IPS-18a (cell line): ENCODE measurements at regions not wholly inside any gene's neighbourhood (a gene's known extent, or its start where the extent isn't known, plus 50 kb on each side); places are given as distances from the start of the nearest gene placed in this dataset.

Experiments
- H3K27ac ChIP-seq: one replicate; pipeline ENCODE4 v1.5.1; 2013; ENCODE audit warnings: low read length
- H3K27me3 ChIP-seq: one replicate; pipeline ENCODE4 v1.6.1; 2013; ENCODE audit warnings: mild to moderate bottlenecking, low read length; ENCODE audit not compliant: control insufficient read depth, insufficient read depth
- H3K36me3 ChIP-seq: one replicate; pipeline ENCODE4 v1.6.1; 2013; ENCODE audit warnings: low read depth, low read length; ENCODE audit not compliant: control insufficient read depth
- H3K4me1 ChIP-seq: one replicate; pipeline ENCODE4 v1.6.1; 2013; ENCODE audit warnings: low read depth, low read length; ENCODE audit not compliant: control insufficient read depth
- H3K4me3 ChIP-seq: one replicate; pipeline ENCODE4 v1.5.1; 2013; ENCODE audit warnings: low read length
- H3K9ac ChIP-seq: one replicate; pipeline ENCODE4 v1.6.1; 2013; ENCODE audit warnings: mild to moderate bottlenecking, low read length, moderate library complexity
- H3K9me3 ChIP-seq: one replicate; pipeline ENCODE4 v1.6.1; 2013; ENCODE audit warnings: low read depth, low read length; ENCODE audit not compliant: control insufficient read depth

DNA sequence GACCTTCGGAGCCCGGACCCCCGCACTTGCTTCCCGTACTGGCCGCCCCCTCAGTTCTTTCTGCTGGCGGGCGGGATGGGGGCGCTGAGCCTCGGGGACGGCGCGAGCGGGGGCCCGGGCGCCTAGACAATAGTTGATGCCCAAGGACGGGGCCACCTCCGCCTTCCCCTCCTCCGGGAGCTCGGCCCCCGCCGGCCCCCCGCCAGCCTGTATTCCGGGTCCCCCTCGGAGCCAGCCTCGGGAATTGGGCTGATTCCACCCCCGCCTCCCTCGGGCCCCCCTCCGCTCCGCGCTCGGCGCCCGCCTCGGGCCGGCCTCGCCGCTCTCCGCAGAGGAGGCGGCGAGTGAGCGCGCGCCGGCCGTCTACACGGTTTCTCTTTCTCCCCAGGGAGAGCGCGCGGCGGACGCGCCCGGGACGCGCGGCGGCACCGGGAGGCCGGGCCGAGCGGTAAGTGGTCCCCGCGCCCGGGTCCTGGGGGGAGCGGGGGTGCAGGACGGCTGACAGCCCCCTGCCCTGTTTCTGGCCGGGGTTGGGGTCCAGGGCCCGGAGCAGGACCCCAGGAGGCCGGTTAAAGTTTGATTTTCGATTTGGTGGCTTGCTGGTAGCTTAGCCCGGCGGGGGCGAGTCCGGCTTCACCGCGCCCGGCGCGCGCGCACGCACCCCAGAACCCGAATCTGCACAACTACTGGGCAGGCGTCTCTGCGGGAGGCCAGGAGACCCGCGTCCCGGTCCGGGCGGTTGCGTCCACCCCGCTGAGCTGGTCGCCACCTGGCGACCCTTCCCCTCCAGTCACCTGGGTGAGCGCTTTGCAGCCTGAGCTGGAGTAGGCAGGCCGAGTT, 413.7 kb downstream of the PCNX1 start:
- H3K27me3 ChIP-seq: no peaks in the 10 kb centered on the region
- peak overlapping the region; percentile 89 for H3K9ac ChIP-seq
- peak overlapping the region; percentile 94 for H3K4me3 ChIP-seq
- no peaks in the 10 kb centered on the region for H3K9me3 ChIP-seq
- H3K36me3 ChIP-seq: no peaks in the 10 kb centered on the region
- peaks cover 31% of the 10 kb centered on the region for H3K4me1 ChIP-seq
- peak overlapping the region; percentile 72 for H3K27ac ChIP-seq

DNA sequence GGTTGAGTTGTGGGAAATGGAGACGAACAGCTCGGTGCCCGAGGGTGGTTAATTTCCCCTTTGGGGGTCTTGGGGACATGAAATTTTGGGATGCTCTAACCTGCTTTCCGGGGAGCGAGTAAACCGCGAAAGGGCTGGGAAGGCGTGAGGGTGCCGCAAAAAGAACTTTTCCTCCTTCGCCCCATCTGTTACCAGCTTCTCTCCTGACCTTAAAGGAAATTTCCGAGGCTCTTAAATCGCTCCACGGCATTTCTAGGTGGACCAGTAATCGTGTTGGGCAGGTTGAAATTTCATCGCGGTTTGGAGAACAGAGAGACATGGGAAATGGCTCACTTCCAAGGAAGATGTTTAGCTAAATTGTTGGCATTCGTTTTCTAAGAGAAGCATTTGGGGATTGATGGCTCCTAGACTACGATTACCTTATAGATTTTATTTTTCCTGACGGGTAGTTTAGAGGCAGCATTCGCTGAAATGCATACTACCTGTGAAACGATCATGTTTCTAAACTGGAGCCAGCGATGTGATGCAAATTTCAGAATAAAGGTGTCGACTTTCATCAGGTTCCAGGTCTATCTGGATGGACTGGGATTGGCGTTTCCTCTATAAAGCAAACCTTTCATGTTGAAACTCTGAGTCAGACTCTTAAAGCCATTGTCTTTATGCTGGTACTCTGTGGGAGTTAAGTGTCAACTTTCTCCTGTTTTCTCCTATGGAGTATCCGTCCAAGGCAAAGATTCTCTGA, 414.5 kb downstream of the PCNX1 start:
- no peaks in the 10 kb centered on the region for H3K27me3 ChIP-seq
- peak overlapping the region; percentile 72 for H3K27ac ChIP-seq
- no peaks in the 10 kb centered on the region for H3K9me3 ChIP-seq
- peak overlapping the region; percentile 94 for H3K4me3 ChIP-seq
- peak overlapping the region; percentile 89 for H3K9ac ChIP-seq
- H3K36me3 ChIP-seq: no peaks in the 10 kb centered on the region
- H3K4me1 ChIP-seq: peaks cover 32% of the 10 kb centered on the region

DNA sequence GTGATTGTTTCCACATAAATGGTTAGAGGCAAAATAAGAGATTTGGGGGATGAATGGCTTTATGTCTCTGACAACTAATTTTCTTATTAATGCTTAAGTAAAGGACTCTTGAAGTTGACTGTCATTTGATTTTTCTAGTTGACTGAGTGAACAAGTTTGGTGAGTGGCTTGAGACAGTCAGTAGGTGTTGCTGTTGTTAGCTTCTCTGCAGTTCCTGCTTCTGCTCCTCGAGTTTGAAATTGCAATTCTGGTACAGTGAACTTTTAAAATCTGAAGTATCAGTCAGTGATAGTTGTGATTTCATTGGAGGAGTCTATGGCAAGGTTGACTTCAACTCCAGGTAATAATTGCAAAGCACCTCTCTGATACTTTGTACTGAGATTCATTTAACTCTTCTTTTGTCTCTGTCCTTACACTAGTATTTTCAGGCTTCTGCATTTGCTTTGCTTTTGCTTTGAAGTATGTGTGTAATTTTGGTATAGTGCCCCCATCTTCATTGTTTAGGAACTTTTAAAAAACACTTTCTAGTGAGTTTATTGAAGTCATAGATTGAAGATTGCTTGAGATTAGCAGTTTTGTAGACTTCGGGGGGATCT, 415.5 kb downstream of the PCNX1 start:
- H3K27me3 ChIP-seq: no peaks in the 10 kb centered on the region
- peak overlapping the region; percentile 94 for H3K4me3 ChIP-seq
- no peaks in the 10 kb centered on the region for H3K36me3 ChIP-seq
- H3K9me3 ChIP-seq: no peaks in the 10 kb centered on the region
- no peak overlapping the region for H3K9ac ChIP-seq
- H3K27ac ChIP-seq: no peak overlapping the region
- H3K4me1 ChIP-seq: peaks cover 36% of the 10 kb centered on the region

DNA sequence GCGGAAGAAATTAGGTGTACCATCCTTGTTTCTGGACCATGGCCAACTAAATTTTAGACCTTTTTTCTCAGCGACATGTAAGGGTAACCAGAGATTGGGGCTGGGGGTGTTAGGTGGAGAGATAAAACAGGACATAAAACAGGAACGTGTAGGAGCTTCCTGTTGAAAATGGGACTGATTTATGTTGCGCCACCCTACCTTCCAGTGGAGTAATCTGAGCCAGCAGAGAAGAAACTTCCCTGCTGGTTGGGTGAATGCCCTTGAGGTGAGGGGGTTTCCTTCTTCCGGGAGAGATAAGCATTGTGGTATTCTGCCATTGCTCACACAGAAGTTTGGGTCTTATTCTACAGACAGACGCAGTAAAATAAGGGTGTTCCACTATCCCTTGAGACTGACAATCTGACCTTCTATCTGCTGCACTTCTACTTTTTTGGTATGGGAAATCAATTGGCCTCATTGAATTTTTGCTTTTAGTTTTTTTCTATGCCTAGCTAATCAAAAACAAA, 417.6 kb downstream of the PCNX1 start:
- peak overlapping the region; percentile 26 for H3K4me3 ChIP-seq
- peak overlapping the region; percentile 7 for H3K27ac ChIP-seq
- peak overlapping the region; percentile 36 for H3K9ac ChIP-seq
- no peaks in the 10 kb centered on the region for H3K36me3 ChIP-seq
- no peaks in the 10 kb centered on the region for H3K27me3 ChIP-seq
- H3K4me1 ChIP-seq: peaks cover 36% of the 10 kb centered on the region
- no peaks in the 10 kb centered on the region for H3K9me3 ChIP-seq

DNA sequence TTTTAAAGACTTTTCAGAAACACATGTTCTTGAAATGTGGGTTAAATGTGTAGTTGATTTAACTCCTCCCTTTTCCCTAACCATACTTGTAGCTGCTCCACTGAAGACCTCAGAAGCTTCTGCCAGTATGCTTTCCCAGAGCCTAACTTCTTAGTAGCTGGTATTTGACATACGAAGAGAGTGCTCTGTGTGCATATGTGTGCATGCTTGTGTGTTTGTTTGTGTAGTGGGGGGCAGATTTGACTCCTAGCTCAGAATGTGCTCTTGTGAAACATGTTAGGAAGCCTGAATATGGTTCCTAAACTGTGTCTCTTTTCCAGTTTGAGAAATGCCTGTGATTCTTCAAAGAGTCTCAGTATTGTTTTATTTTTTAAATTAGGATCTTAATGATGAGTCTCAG, 420.4 kb downstream of the PCNX1 start:
- Histone ChIP-seq H3K4me3 (no peak overlapping the region), H3K27ac (no peak overlapping the region), H3K9me3 (no peaks in the 10 kb centered on the region), H3K36me3 (no peaks in the 10 kb centered on the region), H3K9ac (no peak overlapping the region), H3K27me3 (no peaks in the 10 kb centered on the region), H3K4me1 (peaks cover 33% of the 10 kb centered on the region)

DNA sequence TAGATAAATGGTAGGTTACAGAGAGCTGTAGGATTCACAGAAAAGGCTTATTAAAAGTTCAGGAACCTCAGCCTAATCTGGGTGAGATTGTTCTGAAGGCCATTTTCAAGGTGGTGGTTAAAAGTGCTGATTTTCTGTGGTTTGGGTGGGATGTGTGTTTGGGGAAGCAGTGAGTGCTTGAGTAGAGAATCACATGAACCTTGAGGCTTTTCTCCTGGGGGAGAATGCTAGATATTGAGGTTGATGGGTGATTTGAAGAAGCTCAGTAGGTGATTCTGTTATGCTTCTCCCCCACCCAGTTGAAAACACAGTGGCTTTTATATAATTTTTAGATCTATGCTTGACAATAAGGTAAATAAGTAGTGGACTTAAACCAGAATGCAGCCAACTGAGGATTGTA, 420.9 kb downstream of the PCNX1 start:
- Histone ChIP-seq H3K27ac (no peak overlapping the region), H3K9ac (no peak overlapping the region), H3K9me3 (no peaks in the 10 kb centered on the region), H3K27me3 (no peaks in the 10 kb centered on the region), H3K4me3 (no peak overlapping the region), H3K4me1 (peaks cover 29% of the 10 kb centered on the region), H3K36me3 (no peaks in the 10 kb centered on the region)

DNA sequence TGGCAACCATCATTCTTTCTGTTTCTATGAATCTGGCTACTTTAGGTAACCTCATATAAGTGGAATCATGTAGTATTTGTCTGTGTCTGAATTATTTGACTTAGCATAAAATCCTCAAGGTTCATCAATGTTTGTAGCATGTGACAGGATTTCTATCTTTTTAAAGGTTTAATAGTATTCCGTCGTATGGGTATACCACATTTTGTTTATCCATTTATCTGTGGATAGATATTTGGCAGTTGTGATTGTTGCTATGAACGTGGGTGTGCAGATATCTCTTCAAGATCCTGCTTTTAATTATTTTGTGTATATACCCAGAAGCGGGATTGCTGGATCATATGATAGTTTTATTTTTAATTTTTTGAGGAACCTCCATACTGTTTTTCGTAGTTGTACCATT, 421.7 kb downstream of the PCNX1 start:
- Histone ChIP-seq H3K27me3 (no peaks in the 10 kb centered on the region), H3K9ac (no peak overlapping the region), H3K36me3 (no peaks in the 10 kb centered on the region), H3K4me1 (peaks cover 29% of the 10 kb centered on the region), H3K9me3 (no peaks in the 10 kb centered on the region), H3K27ac (no peak overlapping the region), H3K4me3 (no peak overlapping the region)

DNA sequence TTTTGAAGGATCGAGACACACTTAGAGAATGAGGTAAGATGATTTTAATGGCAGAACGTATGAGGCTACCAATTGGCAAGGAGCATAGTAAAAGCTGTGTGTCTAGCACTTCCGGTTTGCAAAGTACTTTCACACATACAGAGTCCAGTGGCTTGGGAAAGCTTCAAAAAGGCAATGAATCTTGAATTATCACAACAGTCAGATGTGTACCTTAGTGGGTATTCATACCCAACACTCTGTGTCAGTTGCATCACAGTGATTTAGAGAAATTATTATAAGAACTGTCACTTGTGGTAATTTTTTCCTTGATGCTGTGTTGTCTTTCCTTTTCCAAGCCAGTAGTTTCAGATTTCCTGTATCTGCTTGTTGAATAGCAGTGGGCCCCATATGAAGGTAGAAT, 424.1 kb downstream of the PCNX1 start:
- no peak overlapping the region for H3K4me3 ChIP-seq
- H3K9ac ChIP-seq: no peak overlapping the region
- H3K9me3 ChIP-seq: no peaks in the 10 kb centered on the region
- H3K27ac ChIP-seq: no peak overlapping the region
- H3K27me3 ChIP-seq: no peaks in the 10 kb centered on the region
- peaks cover 9% of the 10 kb centered on the region for H3K4me1 ChIP-seq
- no peaks in the 10 kb centered on the region for H3K36me3 ChIP-seq

DNA sequence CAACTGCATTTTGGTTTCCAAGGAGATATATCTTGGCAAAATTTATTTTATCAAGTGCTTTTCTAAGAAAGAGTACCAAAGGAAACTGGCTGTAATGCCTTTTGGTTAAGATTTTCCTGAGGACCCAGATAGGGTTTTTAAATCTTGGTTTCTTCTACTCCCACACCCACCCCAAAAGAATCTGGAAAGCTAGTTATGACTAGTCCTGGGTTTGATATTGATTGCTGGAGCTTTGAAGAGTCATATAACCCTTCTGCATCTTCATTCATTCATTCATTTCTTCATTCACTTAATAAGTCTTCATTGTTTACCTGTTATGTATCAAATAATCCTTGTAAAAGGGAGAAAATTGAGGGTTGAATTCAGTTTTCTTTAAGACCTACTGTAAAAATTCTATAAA, 425.2 kb downstream of the PCNX1 start:
- Histone ChIP-seq H3K4me1 (peaks cover 7% of the 10 kb centered on the region), H3K9ac (no peak overlapping the region), H3K27me3 (no peaks in the 10 kb centered on the region), H3K36me3 (no peaks in the 10 kb centered on the region), H3K27ac (no peak overlapping the region), H3K9me3 (no peaks in the 10 kb centered on the region), H3K4me3 (no peak overlapping the region)

DNA sequence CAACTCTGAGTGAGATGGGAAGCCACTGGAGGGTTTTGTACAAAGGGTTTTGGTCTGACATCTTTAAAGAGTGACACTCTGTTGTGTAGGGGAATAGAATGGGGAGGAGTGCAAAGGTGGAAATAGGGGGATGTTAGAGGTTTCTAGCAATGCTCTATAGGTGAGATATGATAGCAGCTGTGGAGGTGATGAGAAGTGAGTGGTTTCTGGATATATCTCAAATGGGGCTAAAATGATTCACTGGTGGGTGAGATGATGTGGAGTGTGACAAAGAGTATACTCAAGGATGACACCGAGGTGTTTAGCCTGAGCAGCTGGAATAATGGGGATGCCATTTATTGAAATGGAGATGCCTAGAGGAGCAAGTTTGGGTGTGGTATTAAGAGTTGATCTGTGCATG, 426.4 kb downstream of the PCNX1 start:
- Histone ChIP-seq H3K27ac (no peak overlapping the region), H3K27me3 (no peaks in the 10 kb centered on the region), H3K9me3 (no peaks in the 10 kb centered on the region), H3K36me3 (no peaks in the 10 kb centered on the region), H3K4me1 (no peaks in the 10 kb centered on the region), H3K4me3 (no peak overlapping the region), H3K9ac (no peak overlapping the region)

DNA sequence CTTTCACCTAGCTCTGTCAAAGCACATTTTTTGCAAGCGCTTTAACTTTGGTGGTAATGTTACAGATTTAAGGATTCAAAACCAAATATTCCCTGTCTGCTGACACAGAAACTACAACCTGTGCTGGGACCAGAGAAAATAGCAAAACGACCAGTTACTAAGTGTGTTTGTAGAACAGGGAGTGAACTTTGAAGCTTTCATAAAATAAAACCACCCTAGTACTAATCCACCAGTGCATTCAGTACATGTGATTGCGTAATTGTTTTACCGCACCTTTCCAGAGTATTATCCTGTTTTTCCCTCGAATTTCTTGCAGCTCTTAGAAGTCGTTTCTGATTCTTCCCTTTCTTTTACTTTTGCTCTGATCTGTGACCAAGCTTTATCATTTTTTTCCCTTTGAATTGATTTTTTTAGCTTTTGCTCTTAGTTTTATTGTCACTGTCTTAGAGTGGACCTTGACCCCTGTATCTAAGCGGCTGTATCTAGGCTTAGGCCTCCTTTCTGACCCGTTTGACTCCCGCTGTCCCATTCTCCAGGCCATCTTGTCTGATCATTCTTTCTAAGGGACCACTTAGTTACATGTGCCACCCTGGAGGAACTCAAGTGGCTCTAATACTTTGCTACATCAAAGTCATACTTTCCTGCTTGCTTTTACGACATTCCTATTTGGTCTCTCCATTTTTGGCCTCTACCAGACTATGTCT, 429.4 kb downstream of the PCNX1 start:
- no peaks in the 10 kb centered on the region for H3K4me1 ChIP-seq
- H3K4me3 ChIP-seq: no peak overlapping the region
- H3K36me3 ChIP-seq: no peaks in the 10 kb centered on the region
- H3K27ac ChIP-seq: no peak overlapping the region
- H3K27me3 ChIP-seq: no peaks in the 10 kb centered on the region
- H3K9me3 ChIP-seq: no peaks in the 10 kb centered on the region
- no peak overlapping the region for H3K9ac ChIP-seq
